GM12875 (cell line): ENCODE measurements at regions not wholly inside any gene's neighbourhood (a gene's known extent, or its start where the extent isn't known, plus 50 kb on each side); places are given as distances from the start of the nearest gene placed in this dataset.
"Not testable (repeated sequence)": the region's sequence is repeated elsewhere in the genome, so short reads cannot be mapped to it uniquely, and the experiment has no call there.

Experiments
- H3K4me3 ChIP-seq: one replicate; pipeline ENCODE4 v1.5.1; 2011; ENCODE audit warnings: low read depth, low read length, control low read depth
- CTCF ChIP-seq: IDR thresholded peaks from 2 replicates; pipeline ENCODE4 v1.5.1; 2011; ENCODE audit warnings: low read depth, mild to moderate bottlenecking, control low read depth, inconsistent platforms, low read length, moderate library complexity, borderline replicate concordance; ENCODE audit not compliant: insufficient read depth

- no peak for TF ChIP-seq CTCF
- H3K4me3 ChIP-seq: no peak overlapping the region
These were observed 474.4 kb downstream of the CD83 start for GRCh38 chr6:14591998-14592397.

- no peak overlapping the region for H3K4me3 ChIP-seq
- no peak for TF ChIP-seq CTCF
These were observed 475.7 kb downstream of the CD83 start for GRCh38 chr6:14593286-14593685.

- no peak overlapping the region for H3K4me3 ChIP-seq
These were observed 478.2 kb downstream of the CD83 start for GRCh38 chr6:14595751-14596150.

GRCh38 chr6:14596410-14596809 is 478.8 kb downstream of the CD83 start:
- no peak overlapping the region for H3K4me3 ChIP-seq
- TF ChIP-seq CTCF: no peak

More at GRCh38 chr6:14595751-14596150, 478.2 kb downstream of the CD83 start:
- TF ChIP-seq CTCF: no peak

- no peak for TF ChIP-seq CTCF
- H3K4me3 ChIP-seq: no peak overlapping the region
These were observed 479.5 kb downstream of the CD83 start for GRCh38 chr6:14597090-14597489.

GRCh38 chr6:14598017-14598864 is 480.7 kb downstream of the CD83 start:
- no peak overlapping the region for H3K4me3 ChIP-seq
- TF ChIP-seq CTCF: no peak

- H3K4me3 ChIP-seq: not testable (repeated sequence)
These were observed 482.7 kb downstream of the CD83 start for GRCh38 chr6:14600306-14600705.
